Activated CD8-positive, alpha-beta memory T cell treated with anti-CD3 and anti-CD28 coated beads, Interleukin-2, amount 50 U/mL, for 48 hours (primary cell): ENCODE measurements at regions not wholly inside any gene's neighbourhood (a gene's known extent, or its start where the extent isn't known, plus 50 kb on each side); places are given as distances from the start of the nearest gene placed in this dataset.
"Not testable (repeated sequence)": the region's sequence is repeated elsewhere in the genome, so short reads cannot be mapped to it uniquely, and the experiment has no call there.

Source experiments
- DNase-seq: peaks from one replicate; pipeline ENCODE4 v3.0.0-alpha.2; 2020

GRCh38 chr2:131828633-131829455 is 301.2 kb downstream of the CCDC74A start:
- not testable (repeated sequence) for DNase-seq

DNA sequence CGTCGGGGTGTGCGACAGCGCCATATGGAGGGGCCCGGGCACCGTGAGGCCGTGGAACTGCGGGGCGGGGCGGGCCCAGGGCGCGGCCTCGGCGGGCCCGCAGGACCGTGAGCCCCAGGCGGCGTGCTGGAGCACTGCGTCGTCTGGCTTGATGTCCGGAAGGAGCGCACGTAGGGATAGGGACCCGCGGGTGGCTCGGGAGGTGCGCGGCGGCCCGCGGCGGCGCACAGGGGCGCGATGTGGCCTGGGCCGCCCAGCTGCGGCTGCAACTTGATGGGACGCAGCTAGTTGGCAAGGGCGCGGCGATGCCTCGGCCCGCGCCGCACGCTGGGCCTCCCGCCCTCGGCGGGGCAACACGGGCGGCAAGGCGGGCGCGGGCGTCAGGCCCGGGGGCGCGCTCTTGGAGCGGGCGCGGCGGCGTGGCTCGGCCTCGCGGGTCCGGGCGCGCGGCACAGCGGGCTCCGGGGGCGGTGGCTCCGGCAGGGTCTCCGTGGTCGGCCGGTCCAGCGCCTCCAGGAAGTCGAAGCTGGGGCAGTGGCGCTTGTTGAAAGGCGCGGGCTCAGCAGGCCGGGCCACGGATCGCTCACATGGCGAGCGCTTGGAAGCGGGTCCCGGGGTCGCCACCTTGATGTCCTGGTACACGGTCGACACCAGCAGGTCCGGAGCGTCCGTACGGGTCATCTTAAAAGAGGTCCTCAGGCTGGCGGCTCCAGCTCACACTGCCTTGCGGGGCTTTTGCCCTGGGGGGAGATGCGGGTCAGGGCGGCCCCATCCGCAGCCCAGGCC is 302.0 kb downstream of the CCDC74A start:
- DNase-seq, result not testable (repeated sequence)

GRCh38 chr2:131830242-131830945 is 302.7 kb downstream of the CCDC74A start:
- DNase-seq, result not testable (repeated sequence)

GRCh38 chr2:131830946-131831310 is 303.2 kb downstream of the CCDC74A start:
- not testable (repeated sequence) for DNase-seq

DNA sequence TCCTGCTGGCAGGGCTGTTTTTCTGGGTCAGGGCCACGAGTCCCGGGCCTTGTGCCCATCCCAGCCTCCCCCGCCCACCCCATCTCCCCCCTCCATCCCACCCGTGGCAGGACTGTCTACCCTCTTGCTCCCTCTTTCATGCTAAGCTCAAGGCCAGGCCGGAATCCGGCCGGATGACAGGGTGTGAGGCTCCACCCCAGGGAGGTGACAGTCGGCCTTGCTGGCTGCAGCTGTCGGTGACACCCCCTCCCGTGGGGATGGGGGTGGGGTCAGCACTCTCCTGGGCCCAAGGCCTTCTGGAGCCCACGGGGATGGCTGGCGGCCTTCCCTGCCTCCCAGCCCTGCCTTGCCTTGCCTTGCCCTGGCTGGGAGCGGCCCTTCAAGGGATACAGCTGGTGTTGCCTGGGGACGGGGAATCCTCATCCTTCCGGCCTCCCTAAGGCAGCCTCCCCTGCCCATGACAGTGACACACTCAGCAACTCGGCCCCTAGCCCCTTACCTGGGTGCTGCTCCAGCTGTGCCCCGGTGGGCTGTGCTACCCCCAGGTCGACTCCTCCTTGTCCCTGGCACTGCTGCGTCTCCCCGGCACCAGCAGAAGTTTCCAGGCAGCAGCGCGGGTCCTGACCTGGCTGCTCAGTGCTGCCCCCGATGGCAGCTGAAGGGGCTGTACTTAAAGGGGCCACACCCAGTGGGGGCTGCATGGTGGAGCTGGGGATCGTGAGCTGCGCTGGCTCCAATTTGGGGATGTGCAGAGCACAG is 303.9 kb downstream of the CCDC74A start:
- not testable (repeated sequence) for DNase-seq

- not testable (repeated sequence) for DNase-seq
These were observed 304.6 kb downstream of the CCDC74A start for GRCh38 chr2:131832209-131832780.

GRCh38 chr2:131832917-131833316 is 305.2 kb downstream of the CCDC74A start:
- DNase-seq, result not testable (repeated sequence)

GRCh38 chr2:131833367-131834202 is 305.9 kb downstream of the CCDC74A start:
- not testable (repeated sequence) for DNase-seq

DNA sequence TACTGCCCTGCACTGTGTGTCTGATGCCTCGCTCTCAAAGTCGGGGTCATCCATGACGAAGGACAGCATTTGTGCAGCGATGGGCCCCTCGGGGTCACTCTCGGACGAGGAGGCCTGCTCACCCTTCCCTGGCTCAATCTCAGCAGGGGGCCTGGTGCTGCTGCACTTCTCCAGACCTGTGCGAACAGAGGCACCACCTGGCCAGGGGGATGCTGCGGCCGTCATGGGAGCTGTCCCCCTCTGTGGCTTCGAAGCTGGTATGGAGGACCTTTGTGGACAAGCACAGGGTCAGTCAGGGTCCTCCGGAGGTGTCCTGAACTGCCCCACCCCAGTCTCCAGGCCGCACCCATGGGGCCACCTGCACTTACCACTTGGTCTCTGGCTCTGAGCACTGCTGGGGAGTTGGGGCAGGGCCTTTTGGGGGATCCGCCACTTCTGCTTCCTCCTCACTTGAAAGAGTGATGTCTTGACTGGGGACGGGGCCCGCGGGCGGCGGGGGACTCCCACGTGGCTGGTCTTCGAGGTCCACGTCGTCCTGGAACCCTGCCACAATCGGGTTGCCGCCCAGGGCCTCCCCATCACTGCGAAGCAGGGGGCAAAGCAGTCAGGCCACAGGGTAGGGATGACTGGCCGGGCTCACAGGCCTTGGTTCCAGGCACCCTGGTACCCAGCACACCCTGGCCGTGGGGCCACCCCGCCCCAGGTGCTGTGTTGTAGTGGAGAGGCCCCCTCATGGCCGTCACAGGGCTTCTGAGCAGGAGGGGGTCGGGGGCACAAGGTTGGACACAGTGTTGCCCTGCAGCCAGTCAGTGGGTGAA is 306.7 kb downstream of the CCDC74A start:
- DNase-seq, result not testable (repeated sequence)

DNA sequence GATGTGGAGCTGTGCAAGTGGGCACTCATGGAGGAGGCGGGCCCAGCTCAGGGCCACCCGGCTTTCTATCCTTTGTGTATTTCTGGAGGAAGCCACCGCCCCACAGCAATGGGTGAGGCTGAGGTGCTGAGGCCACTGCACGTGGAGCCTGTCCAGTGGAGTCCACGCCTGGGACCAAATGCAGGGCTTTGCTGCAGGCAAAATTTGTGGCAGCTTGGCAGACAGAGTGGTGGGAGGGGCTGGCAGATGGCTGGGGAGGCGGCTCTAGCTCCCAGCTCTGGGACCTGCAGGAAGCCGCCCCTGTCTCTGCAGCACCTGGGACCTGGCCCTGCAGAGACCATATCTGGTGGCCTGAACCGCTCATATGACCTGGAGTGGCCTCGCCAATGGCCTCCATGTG is 307.3 kb downstream of the CCDC74A start:
- not testable (repeated sequence) for DNase-seq

DNA sequence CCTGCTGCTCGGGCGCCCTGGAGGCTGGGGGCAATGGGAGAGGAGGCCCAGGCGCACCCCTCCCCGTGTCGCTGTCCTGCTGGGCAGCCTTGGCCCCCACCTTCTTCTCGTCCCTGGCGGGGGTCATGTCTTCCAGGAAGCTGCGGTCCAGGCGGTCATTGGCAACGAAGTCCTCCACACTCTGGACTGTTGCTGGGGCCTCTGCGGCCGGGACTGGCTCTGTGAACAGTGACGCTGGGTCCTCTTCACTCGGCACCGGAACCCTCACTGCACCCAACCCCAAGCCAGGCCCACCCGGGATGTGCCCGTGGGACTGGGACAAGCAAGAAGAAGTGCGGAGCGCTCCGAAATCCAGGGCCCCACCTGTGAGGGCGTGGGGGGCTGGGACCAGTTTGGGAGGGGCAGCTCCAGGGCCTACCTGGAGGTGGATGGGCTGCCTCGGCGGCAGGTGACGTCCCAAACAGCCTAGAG is 308.0 kb downstream of the CCDC74A start:
- no peak for DNase-seq

- not testable (repeated sequence) for DNase-seq
These were observed 308.4 kb downstream of the CCDC74A start for GRCh38 chr2:131836116-131836515.

- not testable (repeated sequence) for DNase-seq
These were observed 316.4 kb downstream of the CCDC74A start for GRCh38 chr2:131844044-131844443.

DNA sequence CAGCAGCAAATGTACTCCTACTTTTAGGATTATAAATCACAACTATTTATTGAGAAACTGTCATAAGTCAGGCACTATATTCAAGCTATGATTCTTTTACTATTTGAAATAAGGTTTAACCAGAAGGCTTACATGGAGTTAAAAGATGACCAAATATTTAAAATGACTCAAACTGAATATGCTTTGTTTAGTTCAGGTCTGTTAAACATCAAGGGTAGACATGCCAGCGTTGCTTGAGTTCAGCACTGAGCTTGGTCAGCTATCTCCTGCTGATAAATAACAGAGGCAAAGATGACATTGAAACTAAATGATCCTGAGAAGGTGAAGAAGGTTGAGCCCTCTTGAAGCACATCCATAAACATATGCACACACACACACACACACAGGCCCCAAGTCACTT is 305.6 kb downstream of the ANKRD30BL start:
- not testable (repeated sequence) for DNase-seq

GRCh38 chr2:131858197-131858596 is 303.6 kb downstream of the ANKRD30BL start:
- not testable (repeated sequence) for DNase-seq
